K562 (cell line): ENCODE measurements at regions not wholly inside any gene's neighbourhood (a gene's known extent, or its start where the extent isn't known, plus 50 kb on each side); places are given as distances from the start of the nearest gene placed in this dataset.

Experiments
- CBFB ChIP-seq: sonication (generic); formaldehyde crosslinking; IDR thresholded peaks from 2 replicates; pipeline ENCODE4 v1.4.0; 2020; ENCODE audit warnings: mild to moderate bottlenecking, missing genetic modification reagents
- FOXP1 ChIP-seq: sonication (generic); formaldehyde crosslinking; IDR thresholded peaks from 2 replicates; pipeline ENCODE4 v1.8.0; 2022; ENCODE audit warnings: mild to moderate bottlenecking, missing genetic modification reagents
- GABPA ChIP-seq: fragments of 200-800 bp; sonication (Bioruptor generic); conservative IDR thresholded peaks from 2 replicates; pipeline ENCODE4 v1.6.1; 2016; ENCODE audit warnings: low read depth, missing genetic modification characterization, missing compliant biosample characterization
- KAT8 ChIP-seq: fragments of 450-650 bp; IDR thresholded peaks from 2 replicates; pipeline ENCODE4 v1.6.1; 2016; ENCODE audit warnings: low read depth, mild to moderate bottlenecking
- MECOM ChIP-seq: fragments of 250-450 bp; sonication (Bioruptor Pico); IDR thresholded peaks from 2 replicates; pipeline ENCODE4 v1.8.0; 2022; ENCODE audit warnings: inconsistent platforms
- MXI1 ChIP-seq: IDR thresholded peaks from 2 replicates; pipeline ENCODE4 v1.6.1; 2011; ENCODE audit warnings: low read depth, mild to moderate bottlenecking, improper control_type of control experiment, low read length
- MYC ChIP-seq, 2 experiments: fragments of 250-450 bp in 1 of 2; sonication (Bioruptor Pico) in 1 of 2; IDR thresholded peaks; 2 replicates each; pipeline versions ENCODE4 v1.5.1 to v1.6.1; 2012 to 2021; ENCODE audit warnings: low read depth in 2 of 2, borderline replicate concordance in 1 of 2, improper control_type of control experiment in 1 of 2, low read length in 1 of 2, mild to moderate bottlenecking in 1 of 2, moderate library complexity in 1 of 2
- POLR2H ChIP-seq: IDR thresholded peaks from 2 replicates; pipeline ENCODE4 v1.6.1; 2016; ENCODE audit warnings: missing genetic modification characterization, low read depth, mild to moderate bottlenecking, control low read depth, missing compliant biosample characterization, moderate library complexity
- ZNF707 ChIP-seq: fragments of 250-450 bp; sonication (Bioruptor Pico); conservative IDR thresholded peaks from 2 replicates; pipeline ENCODE4 v1.8.0; 2022; ENCODE audit warnings: inconsistent platforms, mild to moderate bottlenecking, moderate library complexity
- TF ChIP-seq, protein P1 (sequence below), 3 experiments: IDR thresholded peaks in 2 of 3; conservative IDR thresholded peaks in 1 of 3; 2 replicates each; pipeline ENCODE4 v1.5.1; 2011 to 2012; ENCODE audit warnings: low read length in 3 of 3, mild to moderate bottlenecking in 3 of 3, control low read depth in 2 of 3, improper control_type of control experiment in 1 of 3, inconsistent platforms in 1 of 3, low read depth in 1 of 3, mixed read lengths in 1 of 3, moderate library complexity in 1 of 3; ENCODE audit not compliant: insufficient read depth in 2 of 3

DNA sequence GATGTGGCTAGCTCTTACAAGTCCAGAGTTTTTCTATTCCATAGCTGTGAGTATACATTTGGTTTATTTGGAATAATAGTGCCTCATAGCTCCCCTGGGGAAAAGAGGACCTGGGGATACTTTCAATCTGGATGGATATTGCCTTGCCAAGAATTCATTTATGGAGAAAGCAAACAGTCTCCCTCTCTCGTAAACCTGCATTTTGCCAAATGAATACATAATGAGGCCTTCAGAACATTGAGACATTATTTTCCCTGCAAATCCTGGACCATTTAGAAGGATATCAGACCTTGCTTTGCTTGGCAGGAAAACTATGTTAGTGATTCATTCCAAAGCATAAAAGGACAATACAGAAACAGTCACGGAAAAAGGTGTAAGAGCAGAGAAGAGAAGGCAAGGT is 569.6 kb upstream of the BRINP1 start:
- no peak for TF ChIP-seq FOXP1 (CRISPR knock-in tag)
- TF ChIP-seq MECOM: no peak
- TF ChIP-seq POLR2H (tag): no peak
- no peak for TF ChIP-seq MYC (IDR thresholded peaks at IDR 0.05; ENCODE audit: low read depth, low read length)
- no peak for TF ChIP-seq MYC (CRISPR knock-in tag; IDR thresholded peaks at IDR 0.05; ENCODE audit: borderline replicate concordance, low read depth)
- TF ChIP-seq KAT8: no peak
- TF ChIP-seq CBFB (CRISPR knock-in tag): no peak
- TF ChIP-seq MXI1: no peak
- no peak for TF ChIP-seq ZNF707 (CRISPR knock-in tag)
- no peak for TF ChIP-seq GABPA (tag)
- TF ChIP-seq, protein P1, sequence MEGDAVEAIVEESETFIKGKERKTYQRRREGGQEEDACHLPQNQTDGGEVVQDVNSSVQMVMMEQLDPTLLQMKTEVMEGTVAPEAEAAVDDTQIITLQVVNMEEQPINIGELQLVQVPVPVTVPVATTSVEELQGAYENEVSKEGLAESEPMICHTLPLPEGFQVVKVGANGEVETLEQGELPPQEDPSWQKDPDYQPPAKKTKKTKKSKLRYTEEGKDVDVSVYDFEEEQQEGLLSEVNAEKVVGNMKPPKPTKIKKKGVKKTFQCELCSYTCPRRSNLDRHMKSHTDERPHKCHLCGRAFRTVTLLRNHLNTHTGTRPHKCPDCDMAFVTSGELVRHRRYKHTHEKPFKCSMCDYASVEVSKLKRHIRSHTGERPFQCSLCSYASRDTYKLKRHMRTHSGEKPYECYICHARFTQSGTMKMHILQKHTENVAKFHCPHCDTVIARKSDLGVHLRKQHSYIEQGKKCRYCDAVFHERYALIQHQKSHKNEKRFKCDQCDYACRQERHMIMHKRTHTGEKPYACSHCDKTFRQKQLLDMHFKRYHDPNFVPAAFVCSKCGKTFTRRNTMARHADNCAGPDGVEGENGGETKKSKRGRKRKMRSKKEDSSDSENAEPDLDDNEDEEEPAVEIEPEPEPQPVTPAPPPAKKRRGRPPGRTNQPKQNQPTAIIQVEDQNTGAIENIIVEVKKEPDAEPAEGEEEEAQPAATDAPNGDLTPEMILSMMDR (IDR thresholded peaks at IDR 0.05 in 2 of 3, conservative IDR thresholded peaks at IDR 0.05 in 1 of 3; ENCODE audit: insufficient read depth in 2 of 3, low read depth in 1 of 3, low read length in 3 of 3): no peak
